NCI-H146 treated with DMSO at 0.1 percent for 48 hours (cell line): ENCODE measurements at regions not wholly inside any gene's neighbourhood (a gene's known extent, or its start where the extent isn't known, plus 50 kb on each side); places are given as distances from the start of the nearest gene placed in this dataset.
"Not testable (repeated sequence)": the region's sequence is repeated elsewhere in the genome, so short reads cannot be mapped to it uniquely, and the experiment has no call there.

Experiments
- DNase-seq: peaks from one replicate; lab custom pipeline; 2025; ENCODE audit not compliant: unreplicated experiment; lab: John Stamatoyannopoulos, UW

DNA sequence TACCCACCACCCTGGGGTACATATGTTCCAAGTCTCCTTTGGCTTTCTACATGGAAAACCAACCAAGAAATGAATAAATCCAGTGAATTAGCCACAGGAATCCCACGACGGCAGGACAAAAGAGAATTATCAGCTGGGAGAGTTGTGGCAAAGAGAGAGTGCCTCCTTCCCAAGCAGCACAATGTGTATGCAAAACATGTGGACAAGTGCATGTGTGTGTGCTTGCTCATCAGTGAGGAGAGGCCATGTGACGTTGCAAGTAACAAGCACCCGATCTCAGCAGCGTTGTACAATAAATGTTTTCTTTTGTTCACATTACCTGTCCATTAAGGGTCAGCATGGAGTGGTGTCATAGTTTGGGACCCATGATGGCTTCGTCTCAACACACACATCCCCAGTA is 50.0 kb upstream of the EMX2 start:
- no peak for DNase-seq

- DNase-seq, result no peak
Observed at GRCh38 chr10:117488004-117488403, 54.5 kb upstream of the EMX2 start.

DNA sequence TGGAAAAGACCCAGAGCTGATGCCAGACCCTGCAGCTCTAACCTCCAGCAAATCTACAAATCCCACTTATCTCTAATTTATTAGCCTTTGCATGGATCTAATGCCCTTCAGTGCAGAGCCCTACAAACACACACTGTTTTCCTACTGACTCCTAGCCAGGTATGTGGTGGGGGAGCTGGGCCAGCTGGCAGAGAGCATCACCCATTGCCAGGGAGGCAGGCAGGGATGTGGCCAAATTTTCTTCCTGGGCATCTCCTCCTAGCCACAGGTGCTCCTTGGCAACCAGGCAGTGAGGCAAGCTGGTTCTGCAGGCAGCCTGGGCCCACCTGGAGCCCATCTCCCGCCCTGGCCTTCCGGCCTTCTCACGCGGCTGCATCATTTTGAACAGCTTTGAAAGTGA is 55.9 kb upstream of the EMX2 start:
- no peak for DNase-seq

DNA sequence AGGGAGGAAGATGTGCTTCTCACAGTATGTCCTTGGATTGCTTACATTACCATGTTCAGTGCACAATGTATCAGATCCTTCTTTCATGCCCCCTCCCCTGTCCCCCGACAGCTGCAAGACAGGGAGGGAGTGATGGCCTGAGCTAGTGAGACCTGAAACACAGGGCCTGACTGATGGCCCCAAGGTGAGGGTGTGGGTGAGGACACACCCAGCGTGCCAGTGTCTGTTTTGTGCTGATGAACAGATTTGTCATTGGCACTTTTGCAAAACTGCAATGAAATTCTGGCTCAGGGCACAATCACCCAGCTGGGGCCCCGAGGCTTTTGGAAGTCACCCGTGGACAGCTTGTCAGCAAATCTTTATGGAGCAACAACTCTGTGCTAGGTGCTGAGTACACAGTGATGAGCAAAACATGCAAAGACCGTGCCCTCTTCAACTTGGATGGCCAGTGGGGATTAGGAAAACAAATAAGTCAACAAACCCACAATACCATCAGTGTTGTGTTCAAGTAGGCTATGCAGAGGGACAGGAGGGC is 59.4 kb upstream of the EMX2 start:
- no peak for DNase-seq

GRCh38 chr10:117481011-117481410 is 61.5 kb upstream of the EMX2 start:
- not testable (repeated sequence) for DNase-seq

- DNase-seq, result no peak
Observed at GRCh38 chr10:117480097-117480496, 62.4 kb upstream of the EMX2 start.

DNA sequence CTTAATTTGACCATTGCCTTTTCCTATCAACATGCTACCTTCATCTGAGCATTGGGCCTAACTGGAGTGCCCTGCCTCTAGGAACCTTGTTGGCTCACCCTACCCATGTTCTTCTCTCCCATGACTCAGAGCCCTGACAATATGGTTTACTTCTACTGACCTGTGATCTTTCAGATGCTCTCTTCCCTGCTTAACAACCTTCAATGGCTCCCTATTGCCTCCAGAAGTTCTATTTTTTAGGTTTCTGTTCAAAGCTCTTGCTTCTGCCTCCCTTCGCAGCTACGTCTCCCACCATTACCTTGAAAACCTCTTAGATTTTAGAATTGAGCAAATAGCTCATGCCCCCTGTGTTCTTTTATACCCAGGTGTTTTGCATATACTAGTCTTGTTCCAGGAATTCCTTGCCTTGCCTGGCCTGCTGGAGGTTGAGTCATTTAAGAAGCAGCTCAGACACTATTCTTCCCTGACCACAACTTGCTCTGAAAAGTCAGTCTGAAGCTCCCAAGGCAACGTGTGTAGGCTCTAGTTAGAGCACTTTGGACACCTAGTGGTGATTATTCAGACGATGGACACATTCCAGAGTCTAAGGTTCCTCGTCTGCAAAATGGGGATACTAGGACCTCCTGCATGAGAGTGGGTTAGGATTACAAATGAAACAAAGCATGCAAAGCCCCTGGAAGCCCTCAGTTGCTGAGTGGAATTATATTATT is 64.4 kb upstream of the EMX2 start:
- peak; percentile 4 for DNase-seq

DNA sequence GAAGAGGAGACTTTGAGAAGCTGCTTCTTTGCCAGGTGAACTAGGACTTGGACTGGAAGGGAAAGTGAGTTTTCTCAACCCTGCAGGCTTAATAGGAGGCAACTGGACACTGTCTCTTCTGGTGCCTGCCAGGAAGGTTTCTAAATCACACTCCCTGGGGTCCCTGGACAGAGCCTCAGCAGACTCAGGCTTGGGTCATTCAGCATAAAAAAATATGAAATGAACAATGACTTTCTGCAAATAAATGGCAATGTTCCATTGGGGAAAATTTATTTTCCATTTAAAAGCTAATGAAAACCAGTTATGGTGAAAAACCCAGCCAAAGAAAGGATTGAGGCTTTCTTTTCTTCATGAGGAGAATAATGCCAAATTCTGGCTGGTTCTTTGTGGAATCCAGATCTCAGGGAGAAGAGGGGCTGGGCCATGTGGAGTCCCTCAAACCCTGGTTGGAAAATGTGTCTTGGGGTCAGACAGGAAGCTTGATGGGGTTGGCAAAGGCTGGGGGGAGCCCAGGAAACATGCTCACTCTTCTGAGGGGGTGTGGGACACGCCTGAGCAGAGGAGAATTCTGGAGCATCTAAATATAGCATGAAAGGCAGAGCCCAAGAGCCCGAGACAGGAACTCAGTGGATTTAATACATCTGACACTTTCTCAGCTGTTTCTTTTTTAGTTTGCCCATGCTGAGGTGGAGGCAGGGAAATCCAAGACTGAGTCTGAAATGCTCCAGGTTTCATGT is 65.2 kb upstream of the EMX2 start:
- no peak for DNase-seq

GRCh38 chr10:117476716-117477115 is 65.8 kb upstream of the EMX2 start:
- no peak for DNase-seq

GRCh38 chr10:117476281-117476680 is 66.3 kb upstream of the EMX2 start:
- no peak for DNase-seq

DNA sequence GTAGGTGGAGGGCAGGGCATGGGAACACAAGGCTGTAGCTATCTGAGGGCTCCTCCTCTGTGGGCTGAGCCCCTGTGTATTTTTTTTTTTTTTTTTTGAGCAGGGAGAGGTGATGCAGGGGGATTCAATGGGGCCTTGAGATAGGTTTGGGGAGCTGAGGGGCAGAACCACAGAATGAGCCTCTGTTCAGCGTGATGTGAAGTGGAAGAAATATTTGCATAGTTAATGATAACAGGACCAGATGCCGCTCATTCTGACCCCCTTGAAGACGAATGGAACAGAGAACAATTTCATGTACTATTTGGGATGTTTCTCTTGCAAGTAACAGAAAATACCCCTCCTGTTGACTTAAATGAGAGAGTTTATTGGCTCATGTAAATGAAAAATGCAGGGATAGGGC is 69.7 kb upstream of the EMX2 start:
- no peak for DNase-seq

GRCh38 chr10:117471344-117471874 is 71.1 kb upstream of the EMX2 start:
- no peak for DNase-seq

GRCh38 chr10:117470733-117471132 is 71.8 kb upstream of the EMX2 start:
- no peak for DNase-seq

DNA sequence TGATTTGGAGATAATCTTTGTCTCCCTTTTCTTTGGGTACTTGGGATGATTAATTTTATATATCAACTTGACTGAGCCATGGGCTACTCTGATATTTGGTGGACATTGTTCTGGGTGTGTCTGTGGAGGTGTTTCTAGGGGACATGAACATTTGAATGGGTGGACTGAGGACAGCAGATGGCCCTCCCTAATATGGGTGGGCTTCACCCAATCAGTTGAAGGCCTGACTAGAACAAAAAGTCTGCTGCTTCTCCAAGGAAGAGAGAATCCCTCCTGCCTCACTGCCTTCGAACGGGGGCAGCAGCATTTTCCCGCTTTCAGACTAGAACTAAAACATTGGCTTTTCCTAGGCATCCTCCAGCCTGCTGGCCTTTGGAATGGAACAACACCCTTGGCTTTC is 73.9 kb upstream of the EMX2 start:
- no peak for DNase-seq

- DNase-seq, result no peak
Observed at GRCh38 chr10:117464176-117464575, 78.4 kb upstream of the EMX2 start.

DNA sequence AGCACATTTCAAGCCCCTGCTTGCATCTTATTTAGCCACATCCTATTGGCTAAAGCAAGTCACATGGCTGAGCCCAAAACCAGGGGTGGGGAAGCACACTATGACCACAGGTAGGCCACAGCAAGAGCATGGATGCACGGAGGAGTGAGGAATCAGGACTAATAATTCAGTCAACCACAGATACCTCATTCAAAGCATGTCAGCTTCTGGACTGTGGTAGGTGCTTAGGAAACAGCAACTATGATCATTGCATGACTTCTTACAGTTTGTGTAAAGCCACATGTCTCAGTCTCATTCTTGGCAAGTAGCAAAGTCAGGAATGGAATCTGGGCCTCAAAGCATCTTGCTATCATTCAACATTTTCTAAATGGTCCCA is 79.0 kb upstream of the EMX2 start:
- no peak for DNase-seq

DNA sequence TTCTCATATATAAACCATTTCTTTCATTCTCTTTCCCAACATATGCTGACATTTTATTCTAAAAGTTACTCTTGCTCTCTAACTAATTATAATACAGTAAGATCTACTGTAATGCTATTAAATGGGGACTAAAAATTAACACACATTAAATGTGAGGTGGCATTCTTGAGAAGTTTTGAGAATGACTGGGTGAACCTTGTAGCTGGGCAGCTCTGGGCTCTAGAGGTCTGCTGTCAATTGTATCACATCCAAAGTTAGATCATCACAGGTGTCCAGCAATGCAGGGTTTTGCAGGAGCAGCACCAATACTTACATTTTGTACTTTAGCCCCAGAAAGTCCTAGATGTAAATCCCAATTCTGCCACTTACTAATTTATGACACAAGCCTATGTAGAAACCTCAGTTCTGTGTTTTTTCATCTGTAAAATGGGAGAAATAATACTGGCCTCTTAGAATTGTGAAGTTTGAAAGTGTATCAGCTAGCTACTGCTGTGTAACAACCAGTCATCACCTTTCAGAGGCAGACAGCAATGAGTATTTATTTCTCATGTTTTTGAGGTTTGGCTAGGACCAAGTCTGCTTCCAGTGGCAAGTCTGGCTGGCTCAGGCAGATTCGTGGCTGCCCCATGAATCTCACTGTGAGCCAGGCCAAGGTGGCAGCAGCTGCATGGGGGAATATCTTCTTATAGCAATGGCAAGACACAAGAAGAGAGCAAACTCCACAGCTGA is 79.6 kb upstream of the EMX2 start:
- no peak for DNase-seq

DNA sequence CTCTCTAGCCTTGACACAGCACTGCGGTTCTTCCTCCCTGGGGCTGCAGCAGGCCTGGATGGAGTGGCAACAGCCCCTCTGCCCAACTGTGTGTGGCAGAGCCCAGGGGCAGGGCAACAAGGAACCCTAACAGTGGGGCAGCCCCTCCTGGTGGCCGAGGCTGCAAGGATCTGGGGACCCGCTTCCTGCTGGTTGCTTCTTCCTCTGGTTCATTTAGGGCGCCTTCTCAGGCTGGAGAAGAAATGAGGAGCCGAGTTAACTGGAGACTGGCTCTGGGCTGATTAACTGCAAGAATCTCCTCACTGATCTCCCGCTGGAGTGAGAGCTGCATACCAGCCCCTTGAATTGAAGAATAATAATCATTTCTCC is 80.1 kb upstream of the EMX2 start:
- DNase-seq, result no peak

DNA sequence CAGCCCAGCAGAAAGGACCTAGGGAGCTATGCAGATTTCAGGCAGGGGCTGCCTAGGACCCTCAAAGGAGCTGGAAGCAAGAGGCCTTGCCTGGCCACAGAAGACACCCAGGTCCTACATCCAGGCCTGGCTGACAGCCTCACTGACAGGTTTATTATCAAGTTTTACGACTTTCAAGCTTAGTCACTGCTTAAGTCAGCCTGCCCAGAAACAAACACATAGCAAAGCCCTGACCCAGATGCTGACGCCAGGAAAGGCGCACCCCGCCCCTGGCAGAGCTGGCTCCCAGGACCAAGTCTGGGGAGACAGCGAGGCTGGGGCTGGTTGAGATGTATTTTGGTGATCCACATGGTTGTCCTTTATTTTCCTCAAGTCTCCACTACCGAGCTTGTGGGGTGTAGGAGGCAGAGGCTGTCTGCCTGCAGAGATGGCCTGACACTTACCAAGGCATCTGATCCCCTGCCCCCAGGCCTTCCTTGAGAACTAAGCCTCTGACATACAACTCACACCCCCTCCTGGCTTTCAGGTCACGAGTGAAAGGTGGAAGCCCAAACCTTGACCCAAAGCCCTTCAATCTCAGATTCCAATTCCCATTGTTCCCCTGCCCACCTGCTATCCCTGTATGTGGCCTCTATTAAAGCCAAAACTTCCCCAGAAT is 80.7 kb upstream of the EMX2 start:
- DNase-seq, result no peak

DNA sequence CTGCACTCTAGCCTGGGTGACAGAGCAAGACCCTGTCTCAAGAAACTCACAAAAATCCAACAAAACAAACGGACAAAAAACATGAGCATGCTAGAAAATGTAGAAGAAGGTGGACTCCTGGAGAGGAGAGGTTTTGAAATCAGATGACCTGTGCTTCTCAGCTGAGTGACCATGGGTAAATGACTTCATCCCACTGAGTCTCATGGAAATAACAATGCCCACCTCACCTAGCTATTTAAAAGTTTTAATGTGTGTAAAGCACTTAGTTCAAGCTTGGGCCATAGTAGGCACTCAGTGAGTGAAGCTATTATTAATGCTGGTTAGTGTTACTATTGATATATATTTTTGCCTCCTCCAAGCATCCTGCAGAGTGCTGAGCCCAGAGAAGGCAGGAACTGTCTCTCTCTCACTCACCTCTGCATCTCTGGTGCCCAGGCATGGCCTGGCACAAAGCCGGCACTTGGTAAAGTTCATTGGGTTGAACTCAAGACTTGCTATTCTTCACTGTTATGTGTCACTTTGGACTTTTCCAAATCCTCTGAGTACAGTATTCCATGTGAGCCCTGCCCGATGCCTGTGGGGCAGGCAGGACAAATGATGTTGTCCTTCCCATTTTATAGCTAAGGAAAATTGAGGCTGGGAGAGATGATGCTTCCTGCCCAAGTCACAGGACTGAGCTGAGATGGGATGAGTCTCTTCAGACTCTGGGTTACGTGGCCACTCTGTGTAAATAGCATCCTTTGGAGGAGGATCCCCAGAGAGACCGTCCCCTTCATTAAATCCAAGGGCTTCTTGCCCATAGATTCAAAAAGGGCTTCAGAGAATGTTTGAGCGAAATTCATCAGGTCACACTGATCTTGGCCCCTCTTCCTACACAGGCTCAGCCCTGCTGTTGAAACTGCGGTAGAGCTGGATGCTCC is 81.4 kb upstream of the EMX2 start:
- no peak for DNase-seq
